KBM-7 (cell line): ENCODE measurements at regions not wholly inside any gene's neighbourhood (a gene's known extent, or its start where the extent isn't known, plus 50 kb on each side); places are given as distances from the start of the nearest gene placed in this dataset.
"Not testable (repeated sequence)": the region's sequence is repeated elsewhere in the genome, so short reads cannot be mapped to it uniquely, and the experiment has no call there.

Experiments
- DNase-seq: peaks from one replicate; pipeline ENCODE4 v3.0.0-alpha.2; 2015
- in situ Hi-C: fragments of 300-500 bp; cut with MboI; formaldehyde crosslinking; loops from 2 replicates; pipeline ENCODE4 v1.14.3; 2020; ENCODE audit warnings: low sequenced_read_pairs, low pct_unique_long_range_greater_than_20kb, mixed read lengths

- no peak for DNase-seq
- in situ Hi-C loops = loop anchor here (10.0 kb wide), 1 partner anchor 103 kb away; no protein-coding TSS in a partner anchor
Measured at GRCh38 chr1:172717722-172718465, 59.0 kb downstream of the FASLG start.

- in situ Hi-C loops = loop anchor here (10.0 kb wide), 1 partner anchor 104 kb away; no protein-coding TSS in a partner anchor
- DNase-seq = no peak
Measured at GRCh38 chr1:172719066-172719627, 60.2 kb downstream of the FASLG start.

- peak; percentile 57 for DNase-seq
- in situ Hi-C loops = loop anchor here (10.0 kb wide), 1 partner anchor 105 kb away; no protein-coding TSS in a partner anchor
Measured at GRCh38 chr1:172719694-172720138, 60.8 kb downstream of the FASLG start.

GRCh38 chr1:172720339-172720738 is 61.4 kb downstream of the FASLG start:
- DNase-seq = no peak
- in situ Hi-C loops = no loop called here

GRCh38 chr1:172723251-172723650 is 64.3 kb downstream of the FASLG start:
- DNase-seq = no peak
- in situ Hi-C loops = no loop called here

GRCh38 chr1:172724232-172724631 is 65.3 kb downstream of the FASLG start:
- in situ Hi-C loops = no loop called here
- no peak for DNase-seq

- DNase-seq = peak; percentile 60
- in situ Hi-C loops = loop anchor here (25.0 kb wide), 1 partner anchor 2012 kb away; no protein-coding TSS in a partner anchor
Measured at GRCh38 chr1:172724765-172725613, 66.1 kb downstream of the FASLG start.

GRCh38 chr1:172726740-172727139 is 67.8 kb downstream of the FASLG start:
- DNase-seq = peak; percentile 14
- in situ Hi-C loops = loop anchor here (25.0 kb wide), 1 partner anchor 2011 kb away; no protein-coding TSS in a partner anchor

GRCh38 chr1:172727275-172727857 is 68.5 kb downstream of the FASLG start:
- in situ Hi-C loops = loop anchor here (25.0 kb wide), 1 partner anchor 2010 kb away; no protein-coding TSS in a partner anchor
- DNase-seq = no peak

- peak; percentile 79 for DNase-seq
- in situ Hi-C loops = loop anchor here (25.0 kb wide), 1 partner anchor 2009 kb away; no protein-coding TSS in a partner anchor
Measured at GRCh38 chr1:172727956-172728603, 69.2 kb downstream of the FASLG start.

GRCh38 chr1:172728705-172729104 is 69.8 kb downstream of the FASLG start:
- DNase-seq = not testable (repeated sequence)
- in situ Hi-C loops = loop anchor here (25.0 kb wide), 1 partner anchor 2009 kb away; no protein-coding TSS in a partner anchor

GRCh38 chr1:172732427-172732826 is 73.5 kb downstream of the FASLG start:
- in situ Hi-C loops = loop anchor here (25.0 kb wide), 1 partner anchor 2005 kb away; no protein-coding TSS in a partner anchor
- DNase-seq = no peak

GRCh38 chr1:172733815-172734214 is 74.9 kb downstream of the FASLG start:
- DNase-seq = no peak
- in situ Hi-C loops = loop anchor here (25.0 kb wide), 1 partner anchor 2003 kb away; no protein-coding TSS in a partner anchor

- in situ Hi-C loops = loop anchor here (25.0 kb wide), 1 partner anchor 1999 kb away; no protein-coding TSS in a partner anchor
- no peak for DNase-seq
Measured at GRCh38 chr1:172738389-172738788, 79.5 kb downstream of the FASLG start.

- peak; percentile 57 for DNase-seq
- in situ Hi-C loops = loop anchor here (25.0 kb wide), 1 partner anchor 1994 kb away; no protein-coding TSS in a partner anchor
Measured at GRCh38 chr1:172742599-172743500, 83.9 kb downstream of the FASLG start.

- DNase-seq = peak; percentile 83
- in situ Hi-C loops = loop anchor here (25.0 kb wide), 1 partner anchor 1992 kb away; no protein-coding TSS in a partner anchor
Measured at GRCh38 chr1:172745014-172745413, 86.1 kb downstream of the FASLG start.
